GM23338 (cell line): ENCODE measurements at regions not wholly inside any gene's neighbourhood (a gene's known extent, or its start where the extent isn't known, plus 50 kb on each side); places are given as distances from the start of the nearest gene placed in this dataset.

ENCODE experiments used
- CREB1 ChIP-seq: fragments of 250-450 bp; sonication (Bioruptor Pico); IDR thresholded peaks from 2 replicates; pipeline ENCODE4 v1.5.0; 2020; ENCODE audit warnings: low read depth, mild to moderate bottlenecking, moderate library complexity
- CTCF ChIP-seq, 2 experiments: fragments of 200-600 bp in 1 of 2; sonication (generic) in 1 of 2; conservative IDR thresholded peaks; 2 replicates each; pipeline versions ENCODE4 v1.5.1 to v1.6.1; 2016 to 2017; ENCODE audit warnings: antibody characterized with exemption in 2 of 2, low read depth in 2 of 2, mild to moderate bottlenecking in 2 of 2, moderate library complexity in 1 of 2
- EZH2 ChIP-seq: fragments of 200-600 bp; sonication (generic); IDR thresholded peaks from one replicate; pipeline ENCODE4 v1.8.0; 2017; ENCODE audit warnings: antibody characterized with exemption, mild to moderate bottlenecking, low read depth; ENCODE audit not compliant: unreplicated experiment
- EZH2phosphoT487 ChIP-seq: fragments of 200-600 bp; sonication (generic); IDR thresholded peaks from one replicate; pipeline ENCODE4 v1.8.1; 2018; ENCODE audit warnings: antibody characterized with exemption; ENCODE audit not compliant: unreplicated experiment
- NANOG ChIP-seq: IDR thresholded peaks from 2 replicates; pipeline ENCODE4 v1.6.1; 2016; ENCODE audit warnings: antibody characterized with exemption, borderline replicate concordance
- POLR2AphosphoS5 ChIP-seq: IDR thresholded peaks from 2 replicates; pipeline ENCODE4 v1.6.1; 2016; ENCODE audit warnings: antibody characterized with exemption, low read depth
- REST ChIP-seq: IDR thresholded peaks from one replicate; pipeline ENCODE4 v1.6.1; 2018; ENCODE audit warnings: antibody characterized with exemption; ENCODE audit not compliant: unreplicated experiment
- ZNF114 ChIP-seq: fragments of 250-450 bp; sonication (Bioruptor Pico); IDR thresholded peaks from 2 replicates; pipeline ENCODE4 v1.5.0; 2020; ENCODE audit warnings: mild to moderate bottlenecking, moderate library complexity

- TF ChIP-seq CTCF (conservative IDR thresholded peaks at IDR 0.05; ENCODE audit: low read depth in 2 of 2) (no peak), CREB1 (CRISPR knock-in tag) (no peak), EZH2 (no peak), EZH2phosphoT487 (no peak), REST (no peak), ZNF114 (CRISPR knock-in tag) (no peak), NANOG (no peak), POLR2AphosphoS5 (no peak)
These were observed 418.8 kb downstream of the SUCLG1 start for GRCh38 chr2:84040281-84040680.
